B cell (primary cell): ENCODE measurements at regions not wholly inside any gene's neighbourhood (a gene's known extent, or its start where the extent isn't known, plus 50 kb on each side); places are given as distances from the start of the nearest gene placed in this dataset.

Experiments used
- ATAC-seq: fragments of 200-7000 bp; cut with Tn5 transposase; one replicate; pipeline ENCODE4 v1.10.0; 2021; ENCODE audit warnings: low read depth, mild to moderate bottlenecking, moderate number of reproducible peaks, moderate library complexity
- CTCF ChIA-PET: fragments of 350-600 bp; sonication (Branson Sonifier 250); formaldehyde crosslinking; loops from one replicate; lab custom pipeline; 2021; ENCODE audit warnings: antibody characterized with exemption, inconsistent platforms; lab: Charles Lee
- POLR2A ChIA-PET: fragments of 350-600 bp; sonication (Branson Sonifier 250); formaldehyde crosslinking; loops from one replicate; lab custom pipeline; 2021; ENCODE audit warnings: antibody characterized with exemption; lab: Charles Lee
- DNase-seq: peaks from one replicate; pipeline ENCODE4 v3.0.0; 2013
- H2AFZ ChIP-seq: 2 replicates; pipeline ENCODE4 v1.6.1; 2012; ENCODE audit warnings: mild to moderate bottlenecking, low read depth, low read length; ENCODE audit not compliant: insufficient read depth, poor library complexity, severe bottlenecking
- H3K27ac ChIP-seq, 2 donors: 1 replicate in 1 of 2; 2 replicates in 1 of 2; pipeline ENCODE4 v1.5.1; 2012 to 2013; ENCODE audit warnings: low read length in 2 of 2, mild to moderate bottlenecking in 2 of 2, moderate library complexity in 1 of 2
- H3K27me3 ChIP-seq, 4 experiments: fragments of 200-600 bp in 1 of 4; sonication (generic) in 1 of 4; replicated peaks in 1 of 4; 1 replicate in 2 of 4; 2 replicates in 2 of 4; pipeline versions ENCODE4 v1.6.1 to v1.7.0; 2013 to 2016; ENCODE audit warnings: low read length in 3 of 4, mild to moderate bottlenecking in 2 of 4, mixed read lengths in 1 of 4, moderate library complexity in 1 of 4; ENCODE audit not compliant: insufficient read depth in 4 of 4, control insufficient read depth in 3 of 4; ENCODE audit errors: control extremely low read depth in 1 of 4
- H3K36me3 ChIP-seq, 2 experiments: replicated peaks in 1 of 2; 1 replicate in 1 of 2; 2 replicates in 1 of 2; pipeline versions ENCODE4 v1.6.1 to v1.7.1; 2013; ENCODE audit warnings: low read length in 1 of 2; ENCODE audit not compliant: insufficient read depth in 2 of 2, control insufficient read depth in 1 of 2; ENCODE audit errors: control extremely low read depth in 1 of 2, extremely low read depth in 1 of 2
- H3K4me1 ChIP-seq, 2 donors: fragments of 200-600 bp in 1 of 2; sonication (generic) in 1 of 2; 1 replicate in 1 of 2; 2 replicates in 1 of 2; pipeline versions ENCODE4 v1.5.1 to v1.6.1; 2013 to 2017; ENCODE audit warnings: low read length in 2 of 2; ENCODE audit not compliant: control insufficient read depth in 2 of 2, insufficient read depth in 2 of 2
- H3K4me2 ChIP-seq: replicated peaks from 2 replicates; pipeline ENCODE3; 2012; ENCODE audit warnings: mild to moderate bottlenecking, low read depth, low read length; ENCODE audit not compliant: poor library complexity, severe bottlenecking
- H3K4me3 ChIP-seq, 5 experiments: fragments of 200-600 bp in 1 of 5; sonication (generic) in 1 of 5; 1 replicate in 3 of 5; 2 replicates in 2 of 5; pipeline versions ENCODE4 v1.5.1 to v1.7.0; 2011 to 2016; ENCODE audit warnings: low read length in 4 of 5, mild to moderate bottlenecking in 4 of 5, low read depth in 2 of 5, control low read depth in 1 of 5, moderate library complexity in 1 of 5; ENCODE audit not compliant: insufficient read depth in 1 of 5; ENCODE audit errors: control extremely low read depth in 1 of 5, extremely low read depth in 1 of 5
- H3K79me2 ChIP-seq: fragments of 200-600 bp; sonication (generic); one replicate; pipeline ENCODE4 v1.6.0; 2016; ENCODE audit warnings: low read length; ENCODE audit not compliant: control insufficient read depth, insufficient read depth
- H3K9ac ChIP-seq: fragments of 200-600 bp; sonication (generic); 2 replicates; pipeline ENCODE4 v1.6.1; 2017; ENCODE audit warnings: mild to moderate bottlenecking, low read length, moderate library complexity
- H3K9me3 ChIP-seq, 3 donors: one replicate each; pipeline versions ENCODE4 v1.6.1 to v1.7.1; 2013; ENCODE audit warnings: low read length in 2 of 3; ENCODE audit not compliant: control insufficient read depth in 2 of 3, insufficient read depth in 1 of 3; ENCODE audit errors: control extremely low read depth in 1 of 3
- H4K20me1 ChIP-seq: 2 replicates; pipeline ENCODE4 v1.6.0; 2012; ENCODE audit warnings: mild to moderate bottlenecking, low read length; ENCODE audit not compliant: insufficient read depth, control insufficient read depth, poor library complexity, severe bottlenecking
- H3K27ac Mint-ChIP-seq: one replicate; pipeline ENCODE4 v1.8.0; 2021; ENCODE audit warnings: mixed read lengths
- H3K27me3 Mint-ChIP-seq: one replicate; pipeline ENCODE4 v1.8.0; 2021; ENCODE audit warnings: mixed read lengths
- H3K4me1 Mint-ChIP-seq: one replicate; pipeline ENCODE4 v1.8.0; 2021; ENCODE audit warnings: mixed read lengths
- H3K4me3 Mint-ChIP-seq: one replicate; pipeline ENCODE4 v1.8.0; 2021; ENCODE audit warnings: mixed read lengths
- H3K9me3 Mint-ChIP-seq: one replicate; pipeline ENCODE4 v1.8.0; 2022; ENCODE audit warnings: mixed read lengths; ENCODE audit not compliant: insufficient read depth
- EZH2 ChIP-seq: IDR thresholded peaks from 2 replicates; pipeline ENCODE4 v1.6.1; 2012; ENCODE audit warnings: borderline replicate concordance, low read depth, mild to moderate bottlenecking, moderate library complexity, low read length; ENCODE audit not compliant: insufficient read depth, poor library complexity, severe bottlenecking
- WGBS: methylation state at CpG from one replicate; pipeline ENCODE4 v1.1.5; 2013; ENCODE audit warnings: missing lambda C conversion rate; ENCODE audit not compliant: insufficient coverage; 5-methylcytosine and 5-hydroxymethylcytosine counted together
- intact Hi-C: fragments of 100-400 bp; cut with micrococcal nuclease; formaldehyde crosslinking; loops from one replicate; pipeline ENCODE4 v1.10.0; 2022
- TF ChIP-seq, protein P1 (sequence below): fragments of 200-600 bp; IDR thresholded peaks from one replicate; pipeline ENCODE4 v1.8.0; 2022; ENCODE audit warnings: antibody characterized with exemption, mild to moderate bottlenecking

DNA sequence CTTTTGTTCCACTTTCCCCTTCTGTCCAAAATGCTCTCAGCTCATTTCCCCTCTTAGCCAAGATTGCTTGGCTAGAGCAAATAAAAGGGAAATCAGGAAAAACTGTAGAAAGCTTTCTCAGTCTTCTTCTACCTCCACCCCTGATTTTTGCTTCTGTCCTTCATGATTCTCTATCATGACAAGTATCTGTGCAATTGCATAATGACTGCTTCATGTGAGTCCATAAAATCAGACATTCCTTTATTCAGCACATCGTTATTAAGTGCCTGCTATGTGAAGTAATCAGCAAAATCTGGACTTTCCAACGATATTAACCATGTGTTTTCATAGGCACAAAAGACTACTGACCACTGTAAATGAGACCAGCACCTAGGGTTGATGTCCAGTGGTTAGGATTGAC, 321.5 kb upstream of the CBLB start:
- intact Hi-C loops: no loop called here
- no peaks in the 10 kb centered on the region for H3K27me3 Mint-ChIP-seq
- no peak overlapping the region for H3K9ac ChIP-seq
- no peaks in the 10 kb centered on the region for H3K36me3 ChIP-seq
- H3K27ac Mint-ChIP-seq: no peak overlapping the region
- ATAC-seq (no peak), DNase-seq (no peak)
- H3K4me3 ChIP-seq: no peak overlapping the region
- no peaks in the 10 kb centered on the region for H3K79me2 ChIP-seq
- H4K20me1 ChIP-seq: no peaks in the 10 kb centered on the region
- H3K9me3 ChIP-seq: peaks cover 0 to 2% (median 0%) of the 10 kb centered on the region in 3 donors
- peaks cover 2 to 3% of the 10 kb centered on the region in 2 donors for H3K4me1 ChIP-seq
- no peak overlapping the region for H2AFZ ChIP-seq
- no peaks in the 10 kb centered on the region for H3K27me3 ChIP-seq
- no peak overlapping the region for H3K27ac ChIP-seq
- whole genome bisulfite sequencing: 100% methylated on average over 1 of the region's 2 CpGs
- H3K4me3 Mint-ChIP-seq: no peak overlapping the region
- ChIA-PET POLR2A (no interaction called here), CTCF (no interaction called here)
- no peaks in the 10 kb centered on the region for H3K9me3 Mint-ChIP-seq
- TF ChIP-seq, protein P1, sequence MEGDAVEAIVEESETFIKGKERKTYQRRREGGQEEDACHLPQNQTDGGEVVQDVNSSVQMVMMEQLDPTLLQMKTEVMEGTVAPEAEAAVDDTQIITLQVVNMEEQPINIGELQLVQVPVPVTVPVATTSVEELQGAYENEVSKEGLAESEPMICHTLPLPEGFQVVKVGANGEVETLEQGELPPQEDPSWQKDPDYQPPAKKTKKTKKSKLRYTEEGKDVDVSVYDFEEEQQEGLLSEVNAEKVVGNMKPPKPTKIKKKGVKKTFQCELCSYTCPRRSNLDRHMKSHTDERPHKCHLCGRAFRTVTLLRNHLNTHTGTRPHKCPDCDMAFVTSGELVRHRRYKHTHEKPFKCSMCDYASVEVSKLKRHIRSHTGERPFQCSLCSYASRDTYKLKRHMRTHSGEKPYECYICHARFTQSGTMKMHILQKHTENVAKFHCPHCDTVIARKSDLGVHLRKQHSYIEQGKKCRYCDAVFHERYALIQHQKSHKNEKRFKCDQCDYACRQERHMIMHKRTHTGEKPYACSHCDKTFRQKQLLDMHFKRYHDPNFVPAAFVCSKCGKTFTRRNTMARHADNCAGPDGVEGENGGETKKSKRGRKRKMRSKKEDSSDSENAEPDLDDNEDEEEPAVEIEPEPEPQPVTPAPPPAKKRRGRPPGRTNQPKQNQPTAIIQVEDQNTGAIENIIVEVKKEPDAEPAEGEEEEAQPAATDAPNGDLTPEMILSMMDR: no peak
- TF ChIP-seq EZH2: no peak
- peaks cover 7% of the 10 kb centered on the region for H3K4me1 Mint-ChIP-seq
- H3K4me2 ChIP-seq: no peak overlapping the region

DNA sequence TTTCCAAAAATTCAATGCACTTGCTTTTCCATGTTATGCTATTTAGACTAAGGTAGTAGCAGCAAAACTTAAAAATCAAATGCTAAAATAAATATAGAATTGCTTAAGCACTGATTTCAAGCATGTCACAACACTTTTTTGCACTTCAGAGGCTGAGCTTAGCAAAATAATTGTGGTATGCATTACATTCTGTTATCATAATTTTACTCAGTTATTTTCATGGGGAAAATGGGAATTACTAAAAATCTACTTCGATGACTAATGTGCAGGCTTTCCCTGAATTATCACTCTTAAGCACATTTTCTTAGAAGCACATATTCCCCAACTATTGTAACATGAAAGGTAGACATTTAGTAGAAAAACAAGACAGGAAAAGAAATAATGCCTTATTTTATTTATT, 322.4 kb upstream of the CBLB start:
- POLR2A ChIA-PET: no interaction called here
- H3K27ac Mint-ChIP-seq: no peak overlapping the region

More for the DNA sequence above, 322.4 kb upstream of the CBLB start:
- Histone ChIP-seq H3K4me2 (no peak overlapping the region), H3K4me3 (no peak overlapping the region), H3K36me3 (no peaks in the 10 kb centered on the region), H3K9me3 (peaks cover 0 to 2% (median 0%) of the 10 kb centered on the region in 3 donors), H4K20me1 (no peaks in the 10 kb centered on the region), H3K27me3 (no peaks in the 10 kb centered on the region), H3K27ac (no peak overlapping the region), H3K79me2 (no peaks in the 10 kb centered on the region), H2AFZ (no peak overlapping the region), H3K9ac (no peak overlapping the region), H3K4me1 (no peaks in the 10 kb centered on the region)
- Mint-ChIP-seq H3K4me3 (no peak overlapping the region), H3K4me1 (peaks cover 1% of the 10 kb centered on the region), H3K27me3 (no peaks in the 10 kb centered on the region), H3K9me3 (no peaks in the 10 kb centered on the region)
- no CpG with 5 or more reads among the region's 1 CpG for WGBS
- DNase-seq: no peak
- ATAC-seq: no peak
- CTCF ChIA-PET: no interaction called here
- TF ChIP-seq, protein P1: no peak
- TF ChIP-seq EZH2: no peak
- intact Hi-C loops: no loop called here
